Fibroblast of villous mesenchyme (primary cell): ENCODE measurements at regions not wholly inside any gene's neighbourhood (a gene's known extent, or its start where the extent isn't known, plus 50 kb on each side); places are given as distances from the start of the nearest gene placed in this dataset.
"Not testable (repeated sequence)": the region's sequence is repeated elsewhere in the genome, so short reads cannot be mapped to it uniquely, and the experiment has no call there.

Source experiments
- DNase-seq: peaks from one replicate; pipeline ENCODE4 v3.0.0-alpha.2; 2010; ENCODE audit warnings: low read depth
- H3K4me3 ChIP-seq: 2 replicates; pipeline ENCODE4 v1.5.1; 2011; ENCODE audit warnings: low read depth, mild to moderate bottlenecking, low read length
- CTCF ChIP-seq: IDR thresholded peaks from 2 replicates; pipeline ENCODE4 v1.5.1; 2012; ENCODE audit warnings: low read depth, mild to moderate bottlenecking, low read length; ENCODE audit not compliant: insufficient read depth

GRCh38 chr5:35538198-35538931, 79.3 kb upstream of the SPEF2 start:
- no peak for DNase-seq
- H3K4me3 ChIP-seq: no peak overlapping the region
- TF ChIP-seq CTCF: no peak

DNA sequence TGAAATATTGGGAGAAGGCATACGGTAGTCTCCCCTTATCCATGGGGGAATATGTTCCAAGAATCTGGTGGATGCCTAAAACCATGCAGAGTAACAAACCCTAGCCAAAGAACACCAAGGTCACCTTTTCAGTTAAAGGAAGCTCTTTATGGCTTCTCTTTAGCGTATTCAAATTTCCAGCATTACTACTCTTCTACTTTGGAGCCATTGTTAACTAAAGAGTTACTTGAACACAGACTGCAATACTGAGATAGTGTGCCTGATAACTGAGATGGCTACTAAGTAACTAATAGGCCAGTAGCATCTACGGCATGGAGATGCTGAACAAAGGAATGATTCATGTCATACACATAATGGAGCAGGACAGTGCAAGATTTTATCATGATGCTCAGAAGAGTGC, 84.5 kb upstream of the SPEF2 start:
- H3K4me3 ChIP-seq: no peak overlapping the region
- DNase-seq: no peak
- TF ChIP-seq CTCF: no peak

- H3K4me3 ChIP-seq, DNase-seq: not testable (repeated sequence)
These were observed 86.1 kb upstream of the SPEF2 start for GRCh38 chr5:35531553-35531952.

GRCh38 chr5:35518104-35518503, 99.6 kb upstream of the SPEF2 start:
- no peak for DNase-seq
- no peak for TF ChIP-seq CTCF
- no peak overlapping the region for H3K4me3 ChIP-seq

GRCh38 chr5:35516271-35516670, 101.4 kb upstream of the SPEF2 start:
- no peak for TF ChIP-seq CTCF
- H3K4me3 ChIP-seq: no peak overlapping the region
- DNase-seq: no peak

GRCh38 chr5:35513612-35514011, 104.1 kb upstream of the SPEF2 start:
- H3K4me3 ChIP-seq: no peak overlapping the region
- no peak for DNase-seq
- no peak for TF ChIP-seq CTCF

DNA sequence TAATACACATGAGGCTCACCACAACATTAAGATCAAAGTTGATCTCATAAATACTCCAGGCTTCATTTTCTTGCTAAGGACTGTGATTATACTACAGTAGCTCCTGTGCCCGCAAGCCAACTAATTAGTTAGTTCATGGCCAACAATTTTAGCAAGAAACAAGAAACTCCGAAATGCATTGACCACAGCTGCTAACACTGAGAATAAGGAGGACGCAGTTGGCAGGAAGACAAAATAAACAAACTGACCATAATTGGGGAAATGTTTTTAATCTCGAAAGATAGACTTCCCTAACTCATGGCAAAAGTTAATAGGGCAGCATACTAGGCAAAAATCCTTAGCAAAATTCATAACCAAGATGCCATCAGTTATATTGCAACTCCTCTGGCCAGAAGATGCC, 115.5 kb upstream of the SPEF2 start:
- TF ChIP-seq CTCF: no peak
- H3K4me3 ChIP-seq: no peak overlapping the region
- DNase-seq: peak; percentile 34
